ENCODE measurements at regions not wholly inside any gene's neighbourhood (a gene's known extent, or its start where the extent isn't known, plus 50 kb on each side); places are given as distances from the start of the nearest gene placed in this dataset.
"Not testable (repeated sequence)": the region's sequence is repeated elsewhere in the genome, so short reads cannot be mapped to it uniquely, and the experiment has no call there.

DNA sequence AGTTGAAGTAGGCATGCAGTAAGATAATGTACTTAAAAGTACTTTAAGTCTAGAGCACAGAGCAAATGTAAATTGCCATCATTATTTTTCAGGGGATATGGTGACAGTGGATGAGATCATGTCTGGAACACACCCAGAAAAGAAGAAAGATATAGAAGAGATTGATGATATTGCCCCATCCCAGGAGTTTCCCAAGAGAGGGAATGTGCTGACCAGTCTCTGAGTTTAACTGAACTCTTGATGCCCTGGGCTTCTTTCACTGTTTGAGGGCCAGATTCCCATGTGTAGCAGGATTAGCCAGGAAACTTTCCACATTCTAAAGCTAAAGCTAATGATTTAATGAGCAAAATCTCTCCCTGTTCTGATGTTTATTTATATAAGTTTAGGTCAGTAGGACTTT lies 366.8 kb upstream of the UMPS start:
- no peak for DNase-seq (ENCODE audit: low spot score)

DNA sequence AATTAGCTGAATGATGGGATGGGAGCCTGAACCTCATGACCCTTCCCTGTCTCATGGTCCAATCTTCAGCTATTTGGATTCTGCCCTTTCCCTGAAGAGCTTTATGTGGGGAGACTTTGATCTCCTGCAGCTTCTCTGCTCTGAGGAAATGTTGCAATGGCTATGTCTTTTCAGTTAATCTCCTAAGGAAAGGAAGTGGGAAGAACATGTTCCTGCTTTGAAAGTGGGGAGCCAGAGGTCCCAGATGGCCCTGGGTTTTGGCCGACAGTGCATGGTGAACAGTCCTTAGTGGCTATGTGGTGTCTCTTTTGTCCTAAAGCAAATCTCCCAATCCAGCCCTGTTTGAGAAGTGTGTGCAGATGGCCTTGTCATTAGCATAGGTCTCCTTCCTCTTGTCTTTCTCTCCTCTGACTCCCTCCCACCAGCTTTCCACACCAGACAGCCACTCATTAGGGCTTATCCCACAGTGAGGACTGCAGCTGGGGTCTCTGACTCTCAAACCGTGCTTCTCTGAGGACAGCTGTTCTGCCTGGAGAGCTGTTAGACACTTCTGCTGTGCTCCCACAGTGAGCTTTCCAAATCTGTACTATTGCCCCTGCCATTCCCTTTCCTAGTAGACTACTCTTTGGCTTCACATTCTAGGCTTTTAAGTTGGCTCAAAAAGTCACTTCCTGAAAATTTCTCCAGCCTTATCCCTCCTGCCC lies 365.8 kb upstream of the UMPS start:
- no peak for DNase-seq (ENCODE audit: low spot score)

DNA sequence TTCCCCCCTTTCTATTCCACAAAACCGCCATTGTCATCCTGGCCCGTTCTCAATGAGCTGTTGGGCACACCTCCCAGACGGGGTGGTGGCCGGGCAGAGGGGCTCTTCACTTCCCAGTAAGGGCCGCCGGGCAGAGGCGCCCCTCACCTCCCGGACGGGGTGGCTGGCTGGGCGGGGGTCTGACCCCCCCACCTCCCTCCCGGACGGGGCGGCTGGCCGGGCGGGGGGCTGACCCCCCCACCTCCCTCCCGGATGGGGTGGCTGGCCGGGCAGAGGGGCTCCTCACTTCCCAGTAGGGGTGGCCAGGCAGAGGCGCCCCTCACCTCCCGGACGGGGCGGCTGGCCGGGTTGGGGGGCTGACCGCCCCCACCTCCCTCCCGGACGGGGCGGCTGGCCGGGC lies 363.6 kb upstream of the UMPS start:
- DNase-seq (ENCODE audit: low spot score): not testable (repeated sequence)

DNA sequence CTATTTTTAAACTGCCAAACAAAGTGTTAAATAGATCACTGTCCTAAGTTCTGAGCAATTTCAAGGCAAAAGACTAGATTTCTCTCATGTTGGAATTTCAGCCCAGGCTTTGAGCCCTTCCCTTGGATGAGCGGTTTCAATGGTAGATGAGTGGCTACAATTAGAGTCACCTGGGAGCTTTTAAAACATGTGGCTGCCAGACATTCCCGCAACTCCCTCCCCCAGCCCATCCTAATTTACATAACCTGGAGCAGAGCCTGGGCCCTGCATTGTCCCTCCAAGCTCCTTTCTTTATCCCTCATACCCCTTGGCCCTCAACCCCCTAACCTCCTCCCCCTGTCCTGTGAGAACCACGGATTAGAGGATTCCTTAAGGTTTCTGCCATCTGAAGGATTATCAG lies 357.5 kb upstream of the UMPS start:
- DNase-seq (ENCODE audit: low spot score): no peak

DNA sequence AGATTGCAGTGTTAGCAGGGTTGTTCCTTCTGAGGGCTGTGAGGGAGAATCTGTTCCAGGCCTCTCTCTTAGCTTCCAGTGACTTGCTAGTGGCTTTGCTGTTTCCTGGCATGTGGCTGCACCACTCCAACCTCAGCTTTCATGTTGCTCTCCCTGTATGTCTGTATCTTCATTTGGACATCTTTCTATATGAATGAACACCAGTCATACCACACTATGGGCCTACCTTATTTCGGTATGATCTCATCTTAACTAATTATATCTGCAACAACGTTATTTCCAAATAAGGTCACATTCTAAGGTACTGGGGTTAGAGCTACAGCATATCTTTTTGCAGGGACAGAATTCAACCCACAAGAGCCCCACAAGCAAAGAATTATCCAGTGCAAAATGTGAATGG lies 356.7 kb upstream of the UMPS start:
- no peak for DNase-seq (ENCODE audit: low spot score)

DNA sequence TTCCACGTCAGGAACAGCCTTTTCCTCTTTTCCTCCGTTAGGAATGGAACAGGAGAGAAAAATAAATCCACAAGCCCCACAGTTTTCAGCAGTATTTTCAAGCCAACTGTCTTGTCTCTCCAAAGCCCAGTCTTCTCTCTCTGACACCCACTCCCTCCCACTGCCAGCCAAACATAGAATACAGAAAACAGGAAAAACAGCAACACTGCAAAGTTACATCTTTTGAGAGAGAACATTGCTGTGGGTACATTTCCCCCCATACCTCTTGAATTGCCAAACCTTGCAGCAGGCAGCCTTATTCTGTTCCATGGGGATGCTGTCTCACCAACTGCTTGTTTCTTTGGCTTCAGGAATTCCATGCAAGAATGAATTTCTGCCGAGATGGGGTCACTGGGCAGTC lies 355.7 kb upstream of the UMPS start:
- no peak for DNase-seq (ENCODE audit: low spot score)

DNA sequence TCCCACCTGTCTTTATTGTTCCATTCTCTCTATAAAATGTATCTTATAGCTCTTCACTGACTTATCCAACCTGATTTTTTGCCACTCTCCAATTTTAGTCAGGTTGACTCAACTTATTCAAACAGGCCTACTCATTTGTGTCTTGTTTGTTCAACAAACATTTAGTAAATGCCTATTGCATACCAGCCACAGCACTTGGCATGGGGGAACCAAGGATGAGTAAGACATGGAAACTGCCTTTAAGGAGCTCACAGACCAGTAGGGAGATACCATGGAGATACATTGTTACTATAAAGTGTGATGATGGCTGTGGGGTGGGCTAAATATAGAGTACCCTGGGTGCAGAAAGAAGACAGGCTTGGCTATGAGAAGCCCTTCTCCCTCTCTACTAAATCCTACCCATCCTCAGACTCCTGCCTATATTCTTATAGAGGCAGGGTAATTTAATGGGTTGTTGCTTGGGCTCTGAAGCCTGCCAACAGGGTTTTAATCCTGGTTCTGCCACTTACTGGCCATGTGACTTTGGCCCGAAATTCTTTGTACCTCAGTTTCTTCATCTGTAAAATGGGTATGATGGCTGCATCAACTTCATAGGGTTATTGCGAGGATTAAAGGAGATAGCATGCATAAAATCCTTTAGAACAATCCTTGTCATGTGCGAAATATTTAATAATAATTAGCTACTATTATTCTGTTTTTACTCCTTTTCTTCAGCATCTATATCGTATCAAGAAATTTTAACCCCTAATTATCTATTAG lies 348.5 kb upstream of the UMPS start:
- DNase-seq (ENCODE audit: low spot score): no peak

DNA sequence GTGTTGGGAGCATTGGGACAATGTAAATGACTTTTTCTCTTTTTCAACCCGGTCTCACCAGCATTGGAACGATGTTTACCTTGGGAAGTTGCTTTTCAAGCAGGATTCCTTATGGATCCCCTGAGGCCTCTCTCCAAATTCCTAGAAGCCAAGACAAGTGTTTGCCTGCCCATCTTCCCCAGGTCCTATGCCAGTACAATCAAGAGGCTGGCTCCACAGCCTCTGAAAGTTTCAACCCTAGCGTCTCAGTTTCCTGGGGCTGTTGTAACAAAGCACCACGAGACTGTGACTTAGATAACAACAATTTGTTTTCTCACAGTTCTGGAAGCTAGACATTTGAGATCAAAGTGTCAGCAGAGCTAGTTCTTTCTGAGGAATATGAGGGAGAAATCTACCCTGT lies 347.2 kb upstream of the UMPS start:
- no peak for DNase-seq (ENCODE audit: low spot score)

DNA sequence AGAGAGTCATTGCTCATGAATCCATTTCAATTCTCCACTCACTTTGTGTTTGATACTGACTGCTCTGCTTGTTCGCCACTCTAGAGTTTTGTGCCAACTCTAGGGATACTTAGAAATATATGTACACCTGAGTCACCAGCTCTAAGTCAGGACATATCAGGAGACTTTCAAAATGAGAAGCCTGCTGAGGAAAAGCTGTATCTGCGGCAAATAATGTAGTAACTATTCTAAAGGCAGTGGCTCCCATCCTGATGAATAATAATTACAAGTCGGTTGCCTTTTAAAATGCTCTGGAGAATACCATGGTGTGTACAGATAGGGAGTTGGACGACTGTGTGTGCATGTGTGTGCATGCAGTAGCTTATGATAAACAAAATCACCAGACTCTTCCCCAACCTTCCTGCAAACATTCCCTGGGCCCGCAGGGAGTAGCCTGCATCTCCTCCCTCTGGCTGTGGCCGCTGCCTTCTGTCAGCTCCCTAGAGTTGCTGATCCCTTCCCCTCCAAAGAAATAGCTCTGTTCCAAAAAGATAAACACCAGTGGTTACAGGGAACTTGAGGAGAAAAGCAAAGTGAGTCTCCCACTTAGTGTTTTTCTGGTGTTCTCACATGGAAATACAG lies 346.3 kb upstream of the UMPS start:
- no peak for DNase-seq (ENCODE audit: low spot score)

DNA sequence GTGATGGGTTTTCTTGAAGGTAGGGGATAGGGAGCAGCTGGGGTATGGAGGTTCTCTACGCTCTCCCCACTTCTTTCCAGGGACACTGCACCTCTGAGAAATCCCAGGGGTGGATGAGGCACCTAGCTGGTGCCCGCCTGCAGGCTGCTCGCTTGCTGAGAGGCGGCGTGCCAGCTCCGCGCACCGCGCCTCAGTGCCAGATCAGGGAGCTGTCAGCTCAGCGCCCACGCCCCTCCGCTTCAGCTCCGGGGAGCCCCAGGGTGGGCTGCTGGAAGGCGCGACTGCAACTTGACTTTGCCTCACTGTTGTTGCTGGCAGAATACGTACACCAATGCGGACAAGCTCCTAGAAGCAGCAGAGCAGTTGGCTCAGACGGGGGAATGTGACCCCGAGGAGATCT lies 345.7 kb upstream of the UMPS start:
- no peak for DNase-seq (ENCODE audit: low spot score)

DNA sequence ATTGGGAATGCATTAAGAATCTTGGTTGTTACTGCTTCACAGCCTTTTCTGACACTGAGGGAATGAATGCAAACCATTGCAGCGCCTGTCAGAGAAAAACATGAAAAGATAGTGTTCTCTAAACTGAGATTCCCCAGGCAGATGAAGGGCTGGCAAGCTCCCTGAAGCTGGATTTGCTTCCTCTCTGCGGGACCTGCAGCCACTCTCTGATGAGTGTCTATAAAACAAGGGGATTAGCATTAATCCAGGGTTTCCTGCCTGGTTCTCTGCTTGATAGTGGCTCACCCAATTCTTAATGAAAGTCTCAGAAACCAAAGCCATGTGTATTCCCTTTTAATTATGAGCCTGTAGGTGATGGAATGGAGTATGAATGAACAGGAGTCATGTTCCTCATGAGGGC lies 344.3 kb upstream of the UMPS start:
- DNase-seq (ENCODE audit: low spot score): no peak

DNA sequence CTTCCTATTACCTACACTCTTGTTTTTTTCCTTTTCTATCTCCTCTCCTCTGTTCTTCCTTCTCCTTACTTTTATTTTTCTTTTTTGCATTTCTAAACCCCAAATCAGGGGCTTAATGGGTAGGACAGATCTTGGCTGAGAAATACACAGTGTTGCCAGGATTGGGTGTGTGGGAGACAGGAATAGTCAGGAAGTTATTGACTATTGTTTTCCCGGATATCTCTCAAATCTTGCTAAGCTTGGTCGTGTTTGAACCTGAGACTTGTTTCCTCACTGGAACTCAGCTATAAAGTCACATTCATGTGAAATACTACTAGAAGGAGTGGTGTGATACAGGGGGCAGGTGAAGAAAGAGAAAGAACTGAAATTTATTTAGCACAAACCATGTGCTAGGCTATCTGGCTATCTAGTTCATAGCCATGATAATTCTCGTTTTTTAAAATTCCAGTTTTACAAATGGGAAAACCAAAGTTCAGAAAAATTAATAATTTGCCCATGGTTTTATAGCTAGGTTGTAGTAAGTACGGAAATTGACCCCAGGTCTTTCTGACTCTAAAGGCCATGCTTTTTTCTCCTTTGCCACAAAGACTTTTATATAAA lies 343.2 kb upstream of the UMPS start:
- DNase-seq (ENCODE audit: low spot score): no peak

DNA sequence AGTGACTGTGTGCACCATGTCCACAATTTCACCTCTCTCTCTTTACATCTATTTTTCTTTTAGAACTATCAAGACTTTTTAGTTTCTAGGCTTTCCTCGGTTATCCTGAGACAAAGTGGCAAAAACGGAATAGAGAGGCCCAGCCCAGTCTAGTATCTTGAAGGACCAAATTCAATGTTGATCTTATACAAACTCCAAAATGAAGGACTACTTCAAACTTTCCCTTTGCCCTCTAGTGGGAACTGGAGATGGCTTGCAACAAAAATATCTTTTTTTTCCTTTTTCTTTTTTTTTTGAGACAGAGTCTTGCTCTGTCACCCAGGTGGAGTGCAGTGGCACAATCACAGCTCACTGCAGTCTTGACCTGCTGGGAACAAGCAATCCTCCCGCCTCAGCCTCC lies 338.5 kb upstream of the UMPS start:
- no peak for DNase-seq (ENCODE audit: low spot score)

DNA sequence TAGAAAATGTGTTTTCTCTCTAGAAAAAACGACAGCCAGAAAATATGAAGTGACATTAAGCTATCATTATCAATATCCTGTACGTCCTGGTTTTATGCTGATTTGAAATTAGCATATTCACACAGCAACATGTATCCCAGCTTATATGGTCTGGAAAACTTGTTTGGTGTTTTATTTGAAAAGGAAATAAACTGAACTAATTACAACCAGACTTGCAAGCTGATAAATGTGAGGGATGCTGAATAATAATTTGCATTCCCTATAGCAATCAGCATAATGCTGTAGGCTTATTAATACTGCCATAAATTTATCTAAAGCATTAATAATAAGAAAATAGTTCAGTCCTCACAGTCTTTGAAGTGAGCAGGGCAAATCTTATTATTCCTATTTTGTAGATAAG lies 336.9 kb upstream of the UMPS start:
- DNase-seq (ENCODE audit: low spot score): no peak

DNA sequence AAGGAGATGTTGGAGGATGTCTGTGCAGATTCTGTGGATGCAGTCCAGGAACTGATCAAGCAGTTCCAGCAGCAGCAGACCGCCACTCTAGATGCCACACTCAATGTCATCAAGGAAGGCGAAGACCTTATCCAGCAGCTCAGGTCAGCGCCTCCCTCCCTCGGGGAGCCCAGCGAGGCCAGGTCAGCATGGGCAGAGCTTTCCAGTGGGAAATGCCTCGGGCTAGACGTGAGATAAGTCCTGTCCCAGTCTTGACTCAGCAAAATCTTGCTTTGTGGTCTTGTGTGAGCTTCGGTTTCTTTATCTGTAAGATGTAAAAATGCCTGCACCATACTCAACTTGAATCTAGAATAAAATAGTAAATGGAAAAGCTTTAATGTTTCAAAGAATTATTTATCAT lies 335.1 kb upstream of the UMPS start:
- DNase-seq (ENCODE audit: low spot score): no peak

DNA sequence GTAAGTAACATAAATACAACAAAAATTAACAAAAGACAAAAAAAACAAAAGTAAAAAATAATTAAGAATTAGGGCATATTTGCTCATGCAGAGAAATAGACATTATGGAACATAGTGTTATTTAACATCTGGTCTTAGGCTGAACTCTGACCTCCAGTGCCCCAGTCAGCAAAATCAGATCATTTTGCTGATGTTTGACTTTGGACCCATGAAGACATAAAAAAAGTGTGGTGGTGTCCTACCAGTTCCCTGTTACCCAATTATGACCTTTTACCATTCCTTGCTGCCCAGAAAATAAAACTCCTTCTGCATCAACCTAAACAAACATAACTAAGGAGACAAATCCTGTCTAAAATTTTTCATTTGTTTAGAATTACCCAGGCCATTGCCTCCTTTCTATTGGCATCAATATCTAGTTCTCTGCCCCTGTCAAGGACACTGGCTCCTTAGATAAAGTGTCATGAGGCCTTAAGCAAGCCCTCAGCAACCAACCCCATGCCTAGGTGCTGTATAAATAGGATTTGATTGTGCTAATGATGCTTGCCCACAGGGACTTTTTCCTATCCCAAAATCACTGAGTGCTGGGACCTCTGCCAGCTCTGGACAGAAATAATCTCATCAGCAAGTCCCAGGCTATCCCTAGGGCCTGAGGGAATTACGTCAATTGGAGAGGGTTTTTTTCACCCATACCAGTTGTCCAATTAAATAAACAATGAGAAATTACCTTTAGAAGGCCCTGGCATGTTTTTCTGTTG lies 334.5 kb upstream of the UMPS start:
- DNase-seq (ENCODE audit: low spot score): peak; percentile 46

DNA sequence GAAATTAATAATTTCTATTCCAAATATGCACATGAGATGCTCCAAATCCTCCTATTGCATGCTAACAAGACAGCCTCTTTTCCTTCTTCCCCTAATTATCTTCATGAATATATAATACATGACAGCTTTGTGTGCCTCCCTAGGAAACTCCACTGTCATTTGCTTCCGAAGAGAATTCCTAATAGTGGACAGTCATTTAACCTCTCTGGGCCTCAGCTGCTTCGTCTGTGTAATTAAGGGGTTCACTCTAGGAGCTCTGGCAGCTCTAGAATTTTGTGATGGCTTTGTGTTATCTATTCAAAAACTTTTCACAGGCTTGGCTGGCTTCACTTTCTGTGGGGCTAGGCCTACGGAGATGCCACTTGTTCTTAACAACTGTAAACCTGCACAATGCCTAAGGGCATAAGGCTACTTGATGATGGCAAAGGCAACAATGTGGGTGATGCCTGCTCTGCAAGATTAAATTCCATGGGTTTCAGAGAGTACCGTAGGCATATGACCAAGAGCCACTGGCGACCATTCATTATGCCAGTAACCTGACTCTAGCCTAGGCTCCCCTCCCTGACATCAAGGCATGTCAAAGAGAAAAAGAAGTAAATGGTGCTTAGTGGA lies 333.8 kb upstream of the UMPS start:
- no peak for DNase-seq (ENCODE audit: low spot score)

DNA sequence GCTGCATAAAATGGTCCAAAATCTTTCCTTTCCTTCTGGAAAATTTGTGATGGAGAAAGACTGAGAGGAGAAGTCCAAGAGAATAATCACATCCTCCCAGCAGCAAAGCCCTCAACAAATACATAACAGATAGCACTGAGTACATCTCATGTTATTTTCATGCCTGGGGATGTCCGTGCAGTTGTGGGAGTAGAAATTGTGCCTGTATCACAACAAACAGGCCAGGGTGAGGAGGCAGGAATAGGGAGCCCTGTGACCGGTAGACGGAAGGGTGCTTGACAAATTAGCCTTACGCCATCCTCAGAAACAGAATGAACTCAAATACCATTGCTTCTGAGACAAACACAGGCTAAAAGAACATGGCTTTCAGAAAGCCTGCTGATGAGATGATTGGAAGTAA lies 333.2 kb upstream of the UMPS start:
- DNase-seq (ENCODE audit: low spot score): no peak

DNA sequence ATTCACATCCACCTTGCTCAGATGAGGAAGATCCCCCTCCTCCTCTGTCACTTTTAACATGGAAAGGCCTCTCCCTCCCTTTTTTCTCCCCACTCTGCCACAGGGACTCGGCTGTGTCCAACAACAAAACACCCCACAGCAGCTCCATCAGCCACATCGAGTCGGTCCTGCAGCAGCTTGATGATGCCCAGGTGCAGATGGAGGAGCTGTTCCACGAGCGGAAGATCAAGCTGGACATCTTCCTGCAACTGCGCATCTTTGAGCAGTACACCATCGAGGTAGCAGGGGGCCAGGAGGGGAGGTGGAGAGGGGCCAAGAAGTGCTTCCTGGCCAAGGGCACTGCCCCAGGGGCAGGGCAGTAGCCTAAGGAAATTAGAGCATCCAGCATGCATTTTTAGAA lies 331.7 kb upstream of the UMPS start:
- no peak for DNase-seq (ENCODE audit: low spot score)

DNA sequence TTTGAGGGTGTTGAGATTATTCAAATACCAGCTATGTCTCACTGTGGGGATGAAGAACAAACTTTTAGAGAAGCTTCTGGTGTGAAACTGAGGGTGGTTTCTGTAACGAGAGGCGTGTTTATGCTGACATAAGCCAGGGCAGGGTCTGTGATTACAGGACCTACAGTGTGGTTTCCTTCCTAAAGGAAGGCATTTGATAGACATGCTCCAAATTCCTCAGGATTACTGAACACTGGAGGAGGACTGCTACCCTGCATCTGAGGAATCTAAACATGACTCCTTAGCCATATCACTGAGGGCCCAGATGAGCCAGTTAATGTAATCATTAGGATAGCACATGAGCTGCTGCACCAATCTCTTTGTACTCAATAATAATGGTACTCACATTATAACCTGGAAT lies 328.4 kb upstream of the UMPS start:
- no peak for DNase-seq (ENCODE audit: low spot score)

DNA sequence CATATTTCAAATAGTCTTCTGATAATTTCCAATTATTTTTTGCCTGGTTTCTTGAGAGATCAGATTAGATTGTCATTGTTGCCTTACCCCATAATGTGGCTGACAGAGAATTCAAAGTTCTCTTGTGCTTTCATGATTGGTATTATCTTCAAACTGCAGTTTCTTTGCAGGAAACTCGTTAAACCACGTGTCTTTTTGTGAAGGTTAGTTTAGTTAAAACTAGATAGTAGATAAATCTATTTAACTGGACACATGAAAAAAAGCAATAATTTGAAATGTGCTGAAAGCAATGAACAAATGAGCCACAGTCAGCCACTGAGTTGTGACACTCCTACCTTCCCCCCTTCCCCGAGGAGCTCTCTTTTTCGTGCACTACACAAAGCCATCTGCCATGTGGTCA lies 327.5 kb upstream of the UMPS start:
- DNase-seq (ENCODE audit: low spot score): no peak

DNA sequence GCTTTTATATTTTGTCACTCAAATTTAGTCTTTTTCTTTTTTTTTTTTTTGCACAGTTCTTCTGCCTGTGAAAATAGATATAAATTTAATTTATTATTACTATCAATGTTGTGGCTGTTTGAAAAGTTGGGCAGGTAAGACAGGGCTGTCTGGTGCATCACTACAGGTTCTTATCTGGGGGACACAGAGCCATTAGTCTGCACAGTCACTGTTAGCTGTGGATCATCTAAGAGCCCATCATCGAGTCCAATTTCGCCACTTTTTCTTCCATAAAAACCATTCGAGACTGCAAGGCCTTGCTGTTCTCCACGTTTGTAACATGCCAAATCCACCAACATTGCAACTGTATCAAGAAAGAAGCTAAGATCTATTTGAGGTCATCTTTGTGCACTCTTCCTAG lies 325.6 kb upstream of the UMPS start:
- DNase-seq (ENCODE audit: low spot score): no peak
